NCI-H774 (cell line): ENCODE measurements at regions not wholly inside any gene's neighbourhood (a gene's known extent, or its start where the extent isn't known, plus 50 kb on each side); places are given as distances from the start of the nearest gene placed in this dataset.

Source experiments
- DNase-seq: peaks from one replicate; lab custom pipeline; 2025; lab: John Stamatoyannopoulos, UW

DNA sequence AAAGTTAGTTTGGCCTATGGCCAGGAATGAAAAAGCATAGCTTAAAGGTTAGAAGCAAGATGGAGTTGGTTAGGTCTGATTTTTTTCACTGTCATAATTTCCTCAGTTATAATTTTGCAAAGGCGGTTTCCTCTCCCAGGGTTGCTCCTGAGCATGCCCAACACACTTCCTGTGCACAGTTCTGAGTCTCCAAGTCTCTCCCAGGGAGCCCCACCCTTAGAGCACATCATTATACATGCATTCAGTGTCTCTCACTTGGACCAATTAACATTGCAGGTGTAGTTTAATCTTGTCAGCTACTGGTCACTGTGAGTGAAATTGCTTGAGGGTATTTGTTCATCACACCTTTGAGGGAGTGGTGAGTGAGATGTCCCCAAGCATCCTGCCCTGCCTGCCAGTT, 96.0 kb upstream of the ATP10A start:
- no peak for DNase-seq

DNA sequence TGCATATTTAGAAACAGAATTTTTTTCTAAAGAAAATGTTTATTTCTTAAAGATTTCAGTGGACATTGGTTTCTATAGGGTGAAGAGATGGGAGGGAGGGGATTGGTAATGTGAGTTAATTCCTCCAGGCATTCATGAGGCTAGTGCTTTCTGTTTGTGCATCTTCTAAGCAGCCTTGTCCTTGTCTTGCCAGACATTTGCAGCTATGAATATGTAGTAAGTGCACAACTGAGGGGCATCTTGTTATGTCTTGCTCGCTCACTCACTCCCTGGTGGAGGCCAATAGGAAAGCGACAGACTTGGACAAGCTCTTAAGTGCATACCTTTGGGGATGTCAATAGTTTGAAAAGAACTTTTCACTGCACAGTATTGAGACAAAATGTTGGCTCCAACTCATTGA, 92.5 kb upstream of the ATP10A start:
- DNase-seq, result no peak

DNA sequence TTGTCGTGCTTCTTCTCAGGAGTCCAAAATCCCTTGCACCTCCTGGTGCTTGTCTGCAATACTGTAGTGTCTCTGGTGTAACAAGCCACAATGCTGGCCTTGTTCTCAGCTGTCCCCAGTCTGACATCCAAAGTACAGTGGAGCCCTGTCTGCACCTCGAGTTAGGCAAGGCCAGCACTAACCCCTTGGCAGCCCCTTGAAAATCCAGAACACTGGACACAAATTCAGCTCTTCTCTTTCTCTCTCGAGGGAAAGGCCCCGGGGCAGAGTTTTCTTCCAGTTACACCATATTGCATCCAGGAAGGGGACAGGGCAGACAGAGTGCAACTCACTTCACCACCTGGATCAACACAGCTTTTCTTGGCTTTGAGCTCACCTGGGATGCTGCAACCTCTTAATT, 91.3 kb upstream of the ATP10A start:
- no peak for DNase-seq

DNA sequence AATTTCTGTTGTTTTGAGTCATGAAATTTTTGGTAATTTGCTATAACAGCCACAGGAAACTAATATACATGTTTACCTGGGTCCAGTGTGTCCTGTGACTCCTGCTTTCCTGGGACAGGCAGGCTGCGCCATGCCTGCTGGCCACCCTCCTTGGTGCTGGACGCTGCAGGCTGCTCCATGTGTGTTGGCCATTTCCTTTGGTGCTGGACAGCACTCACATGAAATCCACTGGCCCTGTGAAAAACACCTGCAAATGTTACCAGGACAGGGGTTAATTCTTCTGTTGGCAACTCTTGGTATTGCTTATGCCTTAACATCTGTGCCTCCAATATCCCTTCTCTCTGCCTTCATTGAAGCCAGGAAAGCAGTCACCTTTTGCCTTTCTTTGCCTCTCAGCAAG, 86.9 kb upstream of the ATP10A start:
- DNase-seq, result no peak

DNA sequence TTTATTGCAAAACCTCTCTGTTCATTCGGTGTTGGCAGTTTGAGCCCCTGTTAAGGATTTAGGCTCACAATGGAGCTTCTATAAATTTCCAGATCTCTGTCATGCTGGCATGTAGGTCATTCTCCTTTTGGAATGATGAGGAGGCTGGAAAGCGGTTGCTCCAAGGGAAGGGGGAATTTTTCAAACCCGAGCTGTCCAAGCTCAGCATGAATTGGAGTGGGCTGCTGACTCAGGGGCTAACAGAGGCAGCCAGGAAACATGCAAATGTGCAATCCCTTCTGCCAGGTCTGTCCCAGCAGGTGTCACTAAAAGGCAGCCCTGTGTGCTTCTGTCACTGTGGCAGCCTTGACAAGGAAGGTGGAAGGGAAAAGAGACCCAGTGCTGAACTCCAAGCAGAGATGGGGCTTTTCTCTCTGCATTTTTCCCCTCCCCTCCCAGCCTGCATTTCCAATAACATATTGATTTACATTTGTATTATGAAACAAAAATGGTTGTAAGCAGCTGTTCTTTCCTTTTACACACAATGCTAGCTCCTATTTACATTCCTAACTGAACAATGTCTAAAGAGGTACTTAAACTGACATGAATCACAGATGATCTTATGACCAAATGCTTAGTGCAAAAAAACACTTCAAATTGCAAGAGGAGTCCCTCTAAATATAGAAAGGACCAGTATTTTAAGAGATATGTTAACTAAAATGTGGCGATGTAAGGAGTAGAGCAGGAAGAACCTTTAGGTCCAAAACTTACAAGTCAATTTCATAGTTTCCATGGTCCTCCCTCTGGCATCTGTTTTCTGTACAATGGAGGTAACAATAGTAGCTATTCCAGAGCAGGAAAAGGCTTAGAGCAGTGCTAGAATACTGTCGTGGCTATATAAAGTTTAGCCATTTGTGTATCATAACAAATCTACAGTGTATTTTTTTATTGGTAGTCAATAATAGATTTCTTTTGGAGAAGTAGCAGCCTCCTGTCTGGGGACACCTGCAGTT, 84.5 kb upstream of the ATP10A start:
- no peak for DNase-seq

DNA sequence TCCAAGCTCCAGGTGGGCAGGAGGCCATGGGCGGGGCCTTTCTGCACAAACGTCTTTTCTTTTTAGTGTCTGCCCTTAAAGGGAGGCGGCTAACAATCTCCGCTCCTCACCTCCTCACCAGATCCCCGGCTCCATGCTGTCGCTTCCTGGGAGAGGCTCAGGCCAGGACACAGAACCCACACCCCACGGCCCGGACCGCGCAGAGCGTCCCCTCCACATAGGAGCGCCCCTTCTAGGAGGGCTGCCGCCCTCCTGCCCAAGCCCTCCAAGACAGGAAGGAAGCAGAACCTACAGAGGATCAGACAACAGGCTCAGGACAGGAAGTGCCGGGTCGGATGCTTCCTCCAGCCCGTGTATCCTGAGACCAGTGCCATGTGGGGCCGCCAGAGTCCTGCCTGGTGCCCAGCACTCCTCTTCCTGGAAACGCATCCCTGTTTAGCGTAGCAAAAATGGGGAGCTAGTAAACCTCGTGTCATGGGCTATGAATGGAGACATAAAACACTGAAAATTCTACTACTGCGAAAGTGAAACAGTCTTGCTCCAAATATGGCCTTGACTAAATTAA, 83.2 kb upstream of the ATP10A start:
- no peak for DNase-seq

DNA sequence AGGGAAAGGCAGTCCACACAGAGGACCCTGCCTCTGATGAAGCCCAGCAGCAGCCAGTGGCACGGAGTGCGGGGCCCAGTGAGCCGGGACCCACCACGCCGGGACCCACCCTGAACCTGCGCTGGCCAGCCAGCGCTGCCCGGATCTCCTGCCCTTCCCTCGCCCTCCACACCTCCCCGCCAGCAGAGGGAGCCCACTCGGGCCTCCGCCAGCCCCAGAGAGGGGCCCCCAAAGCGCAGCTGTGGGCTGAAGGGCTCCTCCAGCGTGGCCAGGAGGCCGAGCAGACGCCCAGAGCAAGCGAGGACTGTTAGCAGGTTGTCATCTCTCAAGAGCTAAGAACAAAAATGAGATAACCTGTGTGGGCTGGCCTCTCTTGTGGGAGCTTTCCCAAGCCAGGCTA, 81.3 kb upstream of the ATP10A start:
- DNase-seq, result no peak

DNA sequence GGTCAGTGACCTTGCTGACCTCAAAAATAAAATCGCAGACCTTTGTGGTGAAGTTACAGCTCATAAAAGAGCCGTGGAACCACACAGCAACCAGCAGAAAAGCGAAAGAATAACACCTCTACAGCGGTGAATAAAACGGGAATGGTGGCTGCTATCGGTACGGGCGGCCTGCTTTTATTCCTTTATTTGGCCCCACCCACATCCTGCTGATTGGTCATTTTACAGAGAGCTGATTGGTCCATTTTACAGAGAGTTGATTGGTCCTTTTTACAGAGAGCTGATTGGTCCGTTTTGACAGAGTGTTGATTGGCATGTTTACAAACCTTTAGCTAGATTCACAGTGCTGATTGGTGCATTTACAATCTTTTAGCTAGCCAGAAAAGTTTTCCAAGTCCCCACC, 80.7 kb upstream of the ATP10A start:
- no peak for DNase-seq

DNA sequence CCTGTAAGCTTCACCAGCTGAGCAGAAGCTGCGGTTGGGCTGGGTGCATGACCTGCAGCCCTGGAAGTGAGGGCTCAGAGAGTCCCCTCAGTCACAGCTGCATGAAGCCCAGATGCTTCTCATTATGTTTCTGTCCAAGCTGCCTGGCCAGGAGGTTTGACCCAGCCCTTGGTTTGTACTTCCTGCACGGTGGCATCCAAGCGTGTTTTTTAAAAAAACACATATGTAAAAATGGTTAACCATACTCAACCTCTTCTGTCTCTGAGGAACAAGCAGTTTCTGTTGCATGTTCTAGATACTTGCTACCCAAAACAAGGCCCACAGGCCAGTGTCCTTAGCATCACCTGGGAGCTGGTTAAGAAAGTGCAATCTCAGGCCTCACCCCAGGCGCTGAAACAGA, 76.0 kb upstream of the ATP10A start:
- no peak for DNase-seq

DNA sequence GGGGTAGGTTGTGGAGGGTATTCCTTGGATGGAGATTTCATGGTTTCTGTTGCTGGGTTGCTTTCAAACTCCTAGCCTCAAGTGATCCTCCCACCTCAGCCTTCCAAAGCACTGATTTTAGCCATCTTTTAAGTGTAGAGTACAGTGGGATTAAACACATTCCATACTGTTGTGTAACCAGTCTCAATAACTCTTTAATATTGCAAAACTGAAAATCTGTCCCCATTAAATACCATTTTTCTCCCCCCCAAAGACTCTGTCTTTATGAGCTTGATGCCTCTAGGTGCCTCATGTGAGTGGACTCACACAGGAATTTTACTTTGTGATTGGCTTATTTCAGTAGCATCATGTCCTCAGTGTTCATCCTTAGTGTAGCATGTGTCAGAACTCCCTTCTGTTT, 74.7 kb upstream of the ATP10A start:
- no peak for DNase-seq

DNA sequence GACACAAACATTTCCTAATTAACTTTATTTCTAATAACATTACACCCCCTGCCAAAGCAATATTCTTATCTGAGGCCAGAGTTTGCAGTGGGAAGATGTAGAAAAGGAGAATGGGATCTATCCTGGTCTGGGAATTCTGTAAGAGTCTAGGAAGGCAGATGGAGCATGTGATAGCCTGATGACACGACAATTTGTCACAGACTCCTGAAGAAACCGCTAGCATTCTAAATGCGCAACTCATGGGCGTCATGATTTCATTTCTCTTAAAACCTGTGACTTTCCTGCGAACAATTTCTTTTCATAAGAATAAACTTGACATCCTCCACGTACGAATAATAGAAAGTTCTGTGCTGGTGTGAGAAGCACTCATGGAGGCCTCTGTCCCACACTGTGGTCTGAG, 72.9 kb upstream of the ATP10A start:
- DNase-seq, result no peak

DNA sequence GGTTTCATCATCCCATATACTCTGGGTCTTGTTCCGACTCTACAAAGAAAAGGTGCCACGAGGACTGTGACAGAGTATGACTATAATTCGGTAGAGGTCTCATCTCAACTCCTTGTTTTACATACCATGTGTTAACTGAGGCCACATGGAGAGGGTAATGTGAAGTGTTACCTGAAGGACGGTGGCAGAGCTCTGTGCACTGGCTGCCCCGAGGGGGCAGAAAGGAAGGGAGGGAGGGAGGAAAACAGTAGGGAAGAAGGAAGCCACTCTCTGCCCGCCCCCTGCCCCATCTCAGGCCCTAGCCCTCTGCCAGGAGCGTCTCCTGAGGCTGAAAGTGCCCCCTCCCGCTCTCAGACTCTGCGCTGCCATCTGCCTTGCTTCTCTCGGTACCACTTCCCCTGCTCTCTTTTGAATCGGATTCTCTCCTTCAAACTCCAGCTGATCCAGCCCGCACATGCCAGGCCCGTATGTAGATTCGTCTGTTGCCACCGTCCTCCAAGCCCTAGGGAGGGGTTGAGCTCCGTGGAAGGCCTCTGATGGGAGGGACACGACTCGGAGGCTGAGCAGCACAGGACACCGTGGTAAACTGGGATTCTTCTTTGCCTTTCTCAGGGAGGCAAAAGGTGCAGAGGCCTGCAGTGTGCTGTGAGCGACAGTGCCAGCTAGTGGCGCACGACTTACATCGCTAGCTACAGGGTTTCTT, 70.5 kb upstream of the ATP10A start:
- no peak for DNase-seq

DNA sequence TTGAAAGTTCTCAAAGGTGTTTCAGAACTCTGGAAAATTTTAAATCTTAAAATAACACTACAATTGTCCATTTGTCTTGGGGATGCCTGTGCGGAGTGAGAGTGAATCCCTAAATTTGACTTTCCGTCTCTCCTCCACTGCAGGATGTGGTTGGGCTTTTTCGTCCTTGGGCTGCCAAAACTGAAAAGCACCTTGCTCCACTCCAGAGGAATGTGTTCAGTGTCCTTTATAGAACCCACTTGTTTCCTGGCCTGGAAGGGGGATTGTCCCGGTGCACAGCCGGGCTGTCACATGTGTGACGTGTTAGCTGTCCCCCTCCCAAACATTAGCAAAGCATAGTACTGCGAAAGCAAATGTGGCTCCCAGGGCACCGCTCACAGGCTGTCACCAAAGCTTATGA, 69.6 kb upstream of the ATP10A start:
- DNase-seq, result no peak

DNA sequence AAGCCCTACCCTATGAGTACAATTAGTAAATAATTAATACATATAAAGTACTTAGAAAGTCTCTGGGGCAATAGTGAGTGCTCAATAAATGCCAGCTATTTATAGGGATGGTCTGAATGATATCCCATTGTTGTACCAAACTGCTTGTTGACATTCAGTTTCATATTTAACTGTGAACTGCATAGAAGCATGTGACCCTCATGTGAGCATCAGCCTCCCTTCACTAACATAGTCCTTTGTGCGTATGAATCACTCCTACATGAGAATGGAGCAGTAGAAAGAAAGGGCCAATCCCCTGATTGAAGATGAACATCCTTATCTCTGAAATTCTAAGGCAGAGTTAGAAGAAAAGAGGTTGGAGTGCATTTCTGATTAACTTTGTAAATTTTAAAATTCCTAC, 68.7 kb upstream of the ATP10A start:
- DNase-seq, result no peak

DNA sequence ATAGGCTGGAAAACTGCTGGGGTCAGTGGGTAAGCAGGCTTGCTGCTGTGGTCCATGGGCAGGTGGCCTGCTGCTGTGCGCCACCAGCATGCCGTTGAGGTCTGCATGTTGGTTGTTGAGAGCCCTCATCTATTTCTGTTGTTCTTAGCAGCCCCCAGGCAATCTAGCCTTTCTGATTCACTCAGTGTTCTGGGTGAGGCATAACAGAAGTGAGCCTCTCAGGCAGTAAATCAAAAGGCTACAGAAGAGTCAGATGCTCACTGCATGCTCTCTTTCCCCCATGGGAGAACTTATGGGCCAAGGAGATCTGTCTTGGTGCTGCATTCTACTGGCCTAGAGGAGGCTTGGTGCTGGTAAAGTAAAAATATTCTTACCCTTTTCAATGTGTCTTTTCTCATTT, 67.8 kb upstream of the ATP10A start:
- DNase-seq, result no peak
